ENCODE measurements at regions not wholly inside any gene's neighbourhood (a gene's known extent, or its start where the extent isn't known, plus 50 kb on each side); places are given as distances from the start of the nearest gene placed in this dataset.

GRCh38 chr4:130034876-130035275 lies 938.9 kb downstream of the C4orf33 start:
- TF ChIP-seq CTCF (optimal IDR thresholded peaks at IDR 0.05 in 1 of 3, IDR thresholded peaks at IDR 0.05 in 1 of 3, conservative IDR thresholded peaks at IDR 0.05 in 1 of 3; ENCODE audit: extremely low read depth in 1 of 3, insufficient read depth in 2 of 3, low read length in 3 of 3) = no peak
- TF ChIP-seq EZH2 (IDR thresholded peaks at IDR 0.05; ENCODE audit: low read length) = no peak
